Astrocyte (in vitro differentiated cells and primary cell): ENCODE measurements at regions not wholly inside any gene's neighbourhood (a gene's known extent, or its start where the extent isn't known, plus 50 kb on each side); places are given as distances from the start of the nearest gene placed in this dataset.
"Not testable (repeated sequence)": the region's sequence is repeated elsewhere in the genome, so short reads cannot be mapped to it uniquely, and the experiment has no call there.

Experiments
- DNase-seq: peaks from one replicate; pipeline ENCODE4 v3.0.0-alpha.2; 2010; ENCODE audit warnings: low read depth
- FAIRE-seq: peaks from 2 replicates; lab custom pipeline; 2011; peaks lifted over from hg19 to GRCh38; lab: Jason Lieb, UNC
- H2AFZ ChIP-seq: 2 replicates; pipeline ENCODE4 v1.6.0; 2012; ENCODE audit warnings: low read depth, low read length, inconsistent platforms
- H3K27ac ChIP-seq: 2 replicates; pipeline ENCODE4 v1.5.1; 2011; ENCODE audit warnings: low read depth, low read length, inconsistent platforms
- H3K27me3 ChIP-seq: 2 replicates; pipeline ENCODE4 v1.6.0; 2011; ENCODE audit warnings: low read length, inconsistent platforms; ENCODE audit not compliant: insufficient read depth
- H3K36me3 ChIP-seq: 2 replicates; pipeline ENCODE4 v1.5.1; 2011; ENCODE audit warnings: low read length, inconsistent platforms; ENCODE audit not compliant: insufficient read depth
- H3K4me1 ChIP-seq: 2 replicates; pipeline ENCODE4 v1.5.1; 2011; ENCODE audit warnings: low read length, inconsistent platforms; ENCODE audit not compliant: insufficient read depth
- H3K4me2 ChIP-seq: 2 replicates; pipeline ENCODE4 v1.6.0; 2012; ENCODE audit warnings: low read length, inconsistent platforms
- H3K4me3 ChIP-seq: 2 replicates; pipeline ENCODE4 v1.5.1; 2011; ENCODE audit warnings: low read depth, mild to moderate bottlenecking, low read length, inconsistent platforms; ENCODE audit not compliant: insufficient read depth
- H3K79me2 ChIP-seq: 2 replicates; pipeline ENCODE4 v1.6.0; 2012; ENCODE audit warnings: mild to moderate bottlenecking, low read length, inconsistent platforms; ENCODE audit not compliant: insufficient read depth
- H3K9ac ChIP-seq: 2 replicates; pipeline ENCODE4 v1.6.0; 2012; ENCODE audit warnings: mild to moderate bottlenecking, low read length, inconsistent platforms
- H3K9me3 ChIP-seq: 2 replicates; pipeline ENCODE4 v1.5.1; 2012; ENCODE audit warnings: low read depth, mild to moderate bottlenecking, low read length, inconsistent platforms; ENCODE audit not compliant: insufficient read depth
- H4K20me1 ChIP-seq: 2 replicates; pipeline ENCODE4 v1.6.0; 2012; ENCODE audit warnings: low read length, inconsistent platforms; ENCODE audit not compliant: insufficient read depth
- H3K27ac Mint-ChIP-seq: one replicate; pipeline ENCODE4 v1.8.0; 2021; ENCODE audit warnings: mild to moderate bottlenecking, mixed read lengths; ENCODE audit not compliant: unreplicated experiment
- H3K27me3 Mint-ChIP-seq: one replicate; pipeline ENCODE4 v1.8.0; 2021; ENCODE audit warnings: low read depth, mixed read lengths; ENCODE audit not compliant: unreplicated experiment
- H3K36me3 Mint-ChIP-seq: one replicate; pipeline ENCODE4 v1.8.0; 2021; ENCODE audit warnings: low read depth, mixed read lengths; ENCODE audit not compliant: unreplicated experiment
- H3K4me1 Mint-ChIP-seq: one replicate; pipeline ENCODE4 v1.8.0; 2021; ENCODE audit warnings: low read depth, mixed read lengths; ENCODE audit not compliant: unreplicated experiment
- H3K4me3 Mint-ChIP-seq: one replicate; pipeline ENCODE4 v1.8.0; 2021; ENCODE audit warnings: mild to moderate bottlenecking, moderate library complexity, mixed read lengths; ENCODE audit not compliant: unreplicated experiment
- H3K9me3 Mint-ChIP-seq: one replicate; pipeline ENCODE4 v1.8.0; 2021; ENCODE audit warnings: mild to moderate bottlenecking, mixed read lengths; ENCODE audit not compliant: unreplicated experiment
- EZH2 ChIP-seq: IDR thresholded peaks from 2 replicates; pipeline ENCODE4 v1.6.1; 2012; ENCODE audit warnings: mild to moderate bottlenecking, low read length, inconsistent platforms; ENCODE audit not compliant: insufficient read depth
- TF ChIP-seq, protein P1 (sequence below): IDR thresholded peaks from 2 replicates; pipeline ENCODE4 v1.5.1; 2011; ENCODE audit warnings: low read depth, mild to moderate bottlenecking, inconsistent platforms, low read length, moderate library complexity; ENCODE audit not compliant: insufficient read depth

DNA sequence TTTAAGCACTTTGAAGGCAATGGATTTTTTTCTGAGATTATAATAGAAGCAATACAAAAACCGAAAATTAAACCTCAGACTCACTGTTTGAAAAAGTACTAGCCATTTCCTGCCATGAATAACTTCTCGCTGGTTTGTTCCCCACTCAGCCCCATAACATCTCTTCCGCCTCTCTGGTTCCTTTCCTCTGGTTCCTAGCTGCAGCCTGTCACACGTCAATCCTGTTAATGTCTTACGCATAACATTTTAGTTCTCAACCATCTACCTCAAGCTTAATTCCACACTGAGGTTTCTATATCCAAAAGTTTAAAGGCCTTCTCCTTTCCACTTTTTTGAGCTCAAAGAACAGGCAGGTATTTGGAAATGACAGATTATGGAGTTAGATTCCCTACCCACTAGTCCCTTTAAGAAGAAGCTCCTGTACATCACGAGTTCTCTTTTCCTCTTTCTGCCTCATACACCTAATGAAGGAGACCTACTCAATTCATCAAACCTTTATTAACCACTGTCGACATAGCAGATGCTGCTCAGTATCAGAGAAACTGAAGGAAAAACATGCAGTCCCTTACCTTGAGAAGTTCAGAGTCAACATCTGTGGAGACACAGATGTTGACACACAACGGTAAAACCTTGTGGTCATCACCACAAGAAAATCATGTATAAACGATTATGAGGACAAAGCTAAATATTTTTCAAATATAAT, 243.0 kb upstream of the PTGER4 start:
- Histone ChIP-seq H3K79me2 (no peaks in the 10 kb centered on the region), H3K27me3 (no peaks in the 10 kb centered on the region), H3K36me3 (no peaks in the 10 kb centered on the region), H3K4me2 (no peak overlapping the region), H3K4me1 (peaks cover 9% of the 10 kb centered on the region), H2AFZ (no peak overlapping the region), H3K4me3 (no peak overlapping the region), H4K20me1 (no peaks in the 10 kb centered on the region), H3K9ac (no peak overlapping the region), H3K27ac (no peak overlapping the region), H3K9me3 (no peaks in the 10 kb centered on the region)
- no peak overlapping the region for H3K27ac Mint-ChIP-seq
- peaks cover 7% of the 10 kb centered on the region for H3K4me1 Mint-ChIP-seq
- DNase-seq: no peak
- TF ChIP-seq, protein P1, sequence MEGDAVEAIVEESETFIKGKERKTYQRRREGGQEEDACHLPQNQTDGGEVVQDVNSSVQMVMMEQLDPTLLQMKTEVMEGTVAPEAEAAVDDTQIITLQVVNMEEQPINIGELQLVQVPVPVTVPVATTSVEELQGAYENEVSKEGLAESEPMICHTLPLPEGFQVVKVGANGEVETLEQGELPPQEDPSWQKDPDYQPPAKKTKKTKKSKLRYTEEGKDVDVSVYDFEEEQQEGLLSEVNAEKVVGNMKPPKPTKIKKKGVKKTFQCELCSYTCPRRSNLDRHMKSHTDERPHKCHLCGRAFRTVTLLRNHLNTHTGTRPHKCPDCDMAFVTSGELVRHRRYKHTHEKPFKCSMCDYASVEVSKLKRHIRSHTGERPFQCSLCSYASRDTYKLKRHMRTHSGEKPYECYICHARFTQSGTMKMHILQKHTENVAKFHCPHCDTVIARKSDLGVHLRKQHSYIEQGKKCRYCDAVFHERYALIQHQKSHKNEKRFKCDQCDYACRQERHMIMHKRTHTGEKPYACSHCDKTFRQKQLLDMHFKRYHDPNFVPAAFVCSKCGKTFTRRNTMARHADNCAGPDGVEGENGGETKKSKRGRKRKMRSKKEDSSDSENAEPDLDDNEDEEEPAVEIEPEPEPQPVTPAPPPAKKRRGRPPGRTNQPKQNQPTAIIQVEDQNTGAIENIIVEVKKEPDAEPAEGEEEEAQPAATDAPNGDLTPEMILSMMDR: no peak
- no peak for TF ChIP-seq EZH2
- no peak for FAIRE-seq
- H3K4me3 Mint-ChIP-seq: no peak overlapping the region
- no peaks in the 10 kb centered on the region for H3K36me3 Mint-ChIP-seq
- H3K9me3 Mint-ChIP-seq: peaks cover 2% of the 10 kb centered on the region
- no peaks in the 10 kb centered on the region for H3K27me3 Mint-ChIP-seq

DNA sequence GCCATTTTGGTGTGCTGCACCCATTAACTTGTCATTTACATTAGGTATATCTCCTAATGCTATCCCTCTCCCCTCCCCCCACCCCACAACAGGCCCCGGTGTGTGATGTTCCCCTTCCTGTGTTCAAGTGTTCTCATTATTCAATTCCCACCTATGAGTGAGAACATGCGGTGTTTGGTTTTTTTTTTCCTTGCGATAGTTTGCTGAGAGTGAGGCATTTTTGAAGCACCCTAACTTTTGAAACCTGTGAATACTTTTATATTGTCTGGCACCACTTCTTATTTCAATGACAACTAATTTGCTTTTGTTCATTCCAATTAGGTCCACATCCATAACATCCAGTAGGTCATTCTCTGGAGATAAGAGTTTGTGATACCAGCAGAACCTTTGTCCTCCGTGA, 244.0 kb upstream of the PTGER4 start:
- not testable (repeated sequence) for H3K4me1 ChIP-seq, H3K79me2 ChIP-seq, H3K36me3 Mint-ChIP-seq, H3K9me3 Mint-ChIP-seq, H3K4me3 Mint-ChIP-seq, H3K36me3 ChIP-seq, H3K27ac Mint-ChIP-seq, H3K9ac ChIP-seq, H3K4me2 ChIP-seq, H3K27ac ChIP-seq, DNase-seq, H3K27me3 Mint-ChIP-seq, H3K4me3 ChIP-seq, H3K27me3 ChIP-seq, H2AFZ ChIP-seq, H3K4me1 Mint-ChIP-seq, H3K9me3 ChIP-seq, H4K20me1 ChIP-seq, FAIRE-seq

DNA sequence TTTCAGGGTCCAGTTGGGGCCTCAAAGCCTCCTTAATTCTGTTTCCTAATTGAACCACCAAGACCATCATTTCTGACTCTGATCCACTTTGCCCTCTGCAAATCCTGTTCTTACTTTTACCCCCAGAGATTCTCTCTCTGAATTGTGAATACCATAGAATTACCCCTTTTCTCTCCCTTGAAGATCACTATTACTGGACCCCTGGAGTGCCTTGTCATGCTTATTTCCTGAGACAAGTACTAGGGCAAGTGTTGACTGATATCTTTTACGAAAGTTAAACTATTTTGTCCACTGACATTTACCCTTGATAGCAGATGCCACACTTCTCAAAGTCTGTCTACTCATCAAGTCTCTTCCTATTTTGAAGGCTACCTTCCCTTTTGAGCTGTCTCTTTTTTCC, 246.9 kb upstream of the PTGER4 start:
- Mint-ChIP-seq H3K27me3 (no peaks in the 10 kb centered on the region), H3K4me3 (no peak overlapping the region), H3K27ac (no peak overlapping the region), H3K4me1 (peaks cover 17% of the 10 kb centered on the region), H3K36me3 (no peaks in the 10 kb centered on the region), H3K9me3 (no peaks in the 10 kb centered on the region)
- Histone ChIP-seq H4K20me1 (no peaks in the 10 kb centered on the region), H3K4me1 (peaks cover 7% of the 10 kb centered on the region), H3K9me3 (no peaks in the 10 kb centered on the region), H3K27me3 (no peaks in the 10 kb centered on the region), H3K36me3 (no peaks in the 10 kb centered on the region), H3K4me3 (no peak overlapping the region), H3K9ac (no peak overlapping the region), H3K27ac (no peak overlapping the region), H2AFZ (no peak overlapping the region), H3K79me2 (no peaks in the 10 kb centered on the region), H3K4me2 (no peak overlapping the region)
- FAIRE-seq (no peak), DNase-seq (no peak)
- TF ChIP-seq, protein P1: no peak
- TF ChIP-seq EZH2: no peak
